H1 (cell line): ENCODE measurements at regions not wholly inside any gene's neighbourhood (a gene's known extent, or its start where the extent isn't known, plus 50 kb on each side); places are given as distances from the start of the nearest gene placed in this dataset.

Source experiments
- SUZ12 ChIP-seq: fragments of 200-600 bp; sonication (generic); IDR thresholded peaks from 2 replicates; pipeline ENCODE4 v1.6.1; 2012; ENCODE audit warnings: mild to moderate bottlenecking, inconsistent platforms, low read length, moderate library complexity, mixed read lengths
- TBP ChIP-seq: IDR thresholded peaks from 2 replicates; pipeline ENCODE4 v1.6.1; 2011; ENCODE audit warnings: low read depth, low read length, improper control_type of control experiment

DNA sequence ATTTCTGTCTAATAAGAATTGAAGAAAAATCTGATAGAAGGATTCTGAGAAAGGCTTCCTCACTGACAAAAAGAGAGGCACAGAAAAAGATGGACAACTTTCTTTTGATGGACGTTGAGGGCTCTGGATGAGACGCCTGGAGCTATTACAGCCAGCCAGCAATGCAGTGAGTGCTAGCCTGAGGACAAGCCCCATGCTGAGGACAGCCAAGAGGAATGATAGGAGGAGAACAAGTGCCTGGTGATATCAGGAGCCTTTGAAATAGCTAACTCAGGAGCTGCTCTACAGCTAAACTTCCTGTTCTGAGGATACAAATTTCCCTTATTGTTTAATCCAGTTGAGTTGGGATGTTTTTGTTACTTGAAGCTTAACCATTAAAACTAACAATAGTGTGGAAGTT lies 212.3 kb downstream of the COG6 start (continued):
- TF ChIP-seq SUZ12 (no peak), TBP (no peak)
